OCI-LY7 (cell line): ENCODE measurements at regions not wholly inside any gene's neighbourhood (a gene's known extent, or its start where the extent isn't known, plus 50 kb on each side); places are given as distances from the start of the nearest gene placed in this dataset.

Experiments used
- EZH2phosphoT487 ChIP-seq: fragments of 200-600 bp; sonication (generic); IDR thresholded peaks from 2 replicates; pipeline ENCODE4 v1.6.1; 2018; ENCODE audit warnings: low read depth, borderline replicate concordance, mild to moderate bottlenecking, mixed run types, antibody characterized with exemption, low read length, moderate library complexity, mixed read lengths
- TF ChIP-seq, protein P1 (sequence below): fragments of 200-600 bp; sonication (generic); conservative IDR thresholded peaks from 2 replicates; pipeline ENCODE4 v1.5.1; 2014; ENCODE audit warnings: mild to moderate bottlenecking, antibody characterized with exemption, low read length, moderate library complexity, mixed read lengths

DNA sequence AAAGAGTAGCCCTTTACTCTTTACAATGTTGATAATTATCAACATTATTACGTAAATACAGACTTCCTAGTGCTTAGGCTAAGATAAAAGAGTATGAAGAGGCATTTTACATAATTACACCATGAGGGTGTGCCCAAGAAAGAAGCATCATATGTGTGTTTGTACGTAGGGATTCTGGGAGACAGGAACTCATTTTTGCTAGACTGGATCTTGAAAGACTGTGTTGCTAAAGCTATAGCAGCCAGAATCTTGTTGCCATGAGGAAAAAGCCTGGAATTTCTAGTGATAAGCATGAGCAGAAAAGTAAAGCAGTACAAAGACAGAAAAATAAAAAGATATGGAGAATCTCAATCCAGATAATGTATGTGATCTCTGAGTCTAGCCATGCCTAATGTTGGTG lies 72.1 kb downstream of the JRKL start:
- TF ChIP-seq, protein P1, sequence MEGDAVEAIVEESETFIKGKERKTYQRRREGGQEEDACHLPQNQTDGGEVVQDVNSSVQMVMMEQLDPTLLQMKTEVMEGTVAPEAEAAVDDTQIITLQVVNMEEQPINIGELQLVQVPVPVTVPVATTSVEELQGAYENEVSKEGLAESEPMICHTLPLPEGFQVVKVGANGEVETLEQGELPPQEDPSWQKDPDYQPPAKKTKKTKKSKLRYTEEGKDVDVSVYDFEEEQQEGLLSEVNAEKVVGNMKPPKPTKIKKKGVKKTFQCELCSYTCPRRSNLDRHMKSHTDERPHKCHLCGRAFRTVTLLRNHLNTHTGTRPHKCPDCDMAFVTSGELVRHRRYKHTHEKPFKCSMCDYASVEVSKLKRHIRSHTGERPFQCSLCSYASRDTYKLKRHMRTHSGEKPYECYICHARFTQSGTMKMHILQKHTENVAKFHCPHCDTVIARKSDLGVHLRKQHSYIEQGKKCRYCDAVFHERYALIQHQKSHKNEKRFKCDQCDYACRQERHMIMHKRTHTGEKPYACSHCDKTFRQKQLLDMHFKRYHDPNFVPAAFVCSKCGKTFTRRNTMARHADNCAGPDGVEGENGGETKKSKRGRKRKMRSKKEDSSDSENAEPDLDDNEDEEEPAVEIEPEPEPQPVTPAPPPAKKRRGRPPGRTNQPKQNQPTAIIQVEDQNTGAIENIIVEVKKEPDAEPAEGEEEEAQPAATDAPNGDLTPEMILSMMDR = no peak
- no peak for TF ChIP-seq EZH2phosphoT487
